ENCODE measurements at regions not wholly inside any gene's neighbourhood (a gene's known extent, or its start where the extent isn't known, plus 50 kb on each side); places are given as distances from the start of the nearest gene placed in this dataset.

GRCh38 chr11:123305601-123306375 is 110.7 kb upstream of the CLMP start:
- H3K27ac ChIP-seq (ENCODE audit: low read depth in 1 of 2, low read length in 2 of 2): no peak overlapping the region
- TF ChIP-seq FOXA1 (IDR thresholded peaks at IDR 0.05): no peak
- no peak overlapping the region for H3K4me3 ChIP-seq (ENCODE audit: low read depth in 1 of 3, low read length in 3 of 3)
- DNase-seq (ENCODE audit: low spot score): no peak
- 86% methylated on average over 10 of the region's 10 CpGs for WGBS
- H3K36me3 ChIP-seq (ENCODE audit: control insufficient read depth in 4 of 4, insufficient read depth in 3 of 4, low read depth in 1 of 4, low read length in 3 of 4): no peaks in the 10 kb centered on the region
- no peaks in the 10 kb centered on the region for H3K9me3 ChIP-seq (ENCODE audit: control insufficient read depth in 4 of 4, low read length in 3 of 4)
- H3K27me3 ChIP-seq (ENCODE audit: control insufficient read depth in 4 of 4, insufficient read depth in 4 of 4, low read length in 3 of 4): peaks cover 0 to 15% (median 2%) of the 10 kb centered on the region in 4 donors
- peaks cover 4 to 15% (median 7%) of the 10 kb centered on the region in 4 donors for H3K4me1 ChIP-seq (ENCODE audit: control insufficient read depth in 4 of 4, insufficient read depth in 4 of 4, low read length in 3 of 4)
- no peak overlapping the region for H3K9ac ChIP-seq (ENCODE audit: low read depth in 1 of 2, low read length in 2 of 2)

DNA sequence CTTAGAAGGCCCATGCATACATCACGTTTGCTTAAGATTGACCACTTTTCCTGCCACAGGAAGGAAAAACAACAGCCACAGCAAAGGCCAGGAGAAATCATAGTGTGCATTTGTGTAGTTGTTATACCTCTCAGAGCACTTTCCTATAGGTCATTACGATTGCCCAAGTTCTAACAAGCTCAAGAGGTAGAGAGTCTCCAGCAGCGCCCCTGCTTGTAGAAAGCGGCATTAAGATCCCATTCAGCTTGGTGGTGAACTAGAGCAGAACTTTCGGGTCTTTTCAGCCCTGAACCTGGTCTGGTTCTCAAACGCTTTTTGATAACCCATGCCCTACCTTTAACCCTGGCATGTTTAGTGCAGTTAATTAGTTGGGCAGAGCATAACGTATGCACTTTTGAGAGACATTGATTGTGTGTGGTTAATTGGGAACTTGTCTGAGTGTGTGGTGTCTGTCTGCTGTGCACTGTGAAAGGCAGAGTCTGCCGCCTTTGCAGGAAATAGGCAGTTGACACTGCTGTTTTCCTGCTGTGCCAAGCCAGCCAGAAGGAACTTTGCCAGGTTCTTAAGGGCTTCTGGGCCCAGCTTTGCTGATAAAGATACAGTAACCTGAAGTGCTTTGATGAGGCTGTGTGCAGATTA is 109.9 kb upstream of the CLMP start:
- WGBS: 57% methylated on average over 8 of the region's 8 CpGs
- Histone ChIP-seq H3K27me3 (ENCODE audit: control insufficient read depth in 4 of 4, insufficient read depth in 4 of 4, low read length in 3 of 4) (peaks cover 0 to 17% (median 3%) of the 10 kb centered on the region in 4 donors), H3K4me1 (ENCODE audit: control insufficient read depth in 4 of 4, insufficient read depth in 4 of 4, low read length in 3 of 4) (peaks cover 4 to 17% (median 8%) of the 10 kb centered on the region in 4 donors), H3K36me3 (ENCODE audit: control insufficient read depth in 4 of 4, insufficient read depth in 3 of 4, low read depth in 1 of 4, low read length in 3 of 4) (no peaks in the 10 kb centered on the region), H3K9me3 (ENCODE audit: control insufficient read depth in 4 of 4, low read length in 3 of 4) (no peaks in the 10 kb centered on the region), H3K27ac (ENCODE audit: low read depth in 1 of 2, low read length in 2 of 2) (no peak overlapping the region), H3K9ac (ENCODE audit: low read depth in 1 of 2, low read length in 2 of 2) (no peak overlapping the region), H3K4me3 (ENCODE audit: low read depth in 1 of 3, low read length in 3 of 3) (no peak overlapping the region)
- TF ChIP-seq FOXA1 (IDR thresholded peaks at IDR 0.05) (no peak), MAX (IDR thresholded peaks at IDR 0.05) (no peak), RXRA (IDR thresholded peaks at IDR 0.05) (no peak), HNF4A (conservative IDR thresholded peaks at IDR 0.05) (no peak), YY1 (IDR thresholded peaks at IDR 0.05) (no peak), EGR1 (IDR thresholded peaks at IDR 0.05; ENCODE audit: low read depth in 2 of 2) (no peak), HNF4G (IDR thresholded peaks at IDR 0.05) (no peak)
- DNase-seq (ENCODE audit: low spot score): no peak

GRCh38 chr11:123303924-123304323 is 108.9 kb upstream of the CLMP start:
- no peak overlapping the region for H3K4me3 ChIP-seq (ENCODE audit: low read depth in 1 of 3, low read length in 3 of 3)

More at GRCh38 chr11:123303924-123304323, 108.9 kb upstream of the CLMP start:
- Histone ChIP-seq H3K27me3 (ENCODE audit: control insufficient read depth in 4 of 4, insufficient read depth in 4 of 4, low read length in 3 of 4) (peaks cover 0 to 11% (median 3%) of the 10 kb centered on the region in 4 donors), H3K9me3 (ENCODE audit: control insufficient read depth in 4 of 4, low read length in 3 of 4) (no peaks in the 10 kb centered on the region), H3K36me3 (ENCODE audit: control insufficient read depth in 4 of 4, insufficient read depth in 3 of 4, low read depth in 1 of 4, low read length in 3 of 4) (no peaks in the 10 kb centered on the region), H3K9ac (ENCODE audit: low read depth in 1 of 2, low read length in 2 of 2) (no peak overlapping the region), H3K27ac (ENCODE audit: low read depth in 1 of 2, low read length in 2 of 2) (no peak overlapping the region), H3K4me1 (ENCODE audit: control insufficient read depth in 4 of 4, insufficient read depth in 4 of 4, low read length in 3 of 4) (peaks cover 4 to 17% (median 8%) of the 10 kb centered on the region in 4 donors)
- 73% methylated on average over 6 of the region's 6 CpGs for WGBS
- TF ChIP-seq EGR1 (IDR thresholded peaks at IDR 0.05; ENCODE audit: low read depth in 2 of 2): no peak
- no peak for TF ChIP-seq FOXA1 (IDR thresholded peaks at IDR 0.05)
- TF ChIP-seq, protein P1, sequence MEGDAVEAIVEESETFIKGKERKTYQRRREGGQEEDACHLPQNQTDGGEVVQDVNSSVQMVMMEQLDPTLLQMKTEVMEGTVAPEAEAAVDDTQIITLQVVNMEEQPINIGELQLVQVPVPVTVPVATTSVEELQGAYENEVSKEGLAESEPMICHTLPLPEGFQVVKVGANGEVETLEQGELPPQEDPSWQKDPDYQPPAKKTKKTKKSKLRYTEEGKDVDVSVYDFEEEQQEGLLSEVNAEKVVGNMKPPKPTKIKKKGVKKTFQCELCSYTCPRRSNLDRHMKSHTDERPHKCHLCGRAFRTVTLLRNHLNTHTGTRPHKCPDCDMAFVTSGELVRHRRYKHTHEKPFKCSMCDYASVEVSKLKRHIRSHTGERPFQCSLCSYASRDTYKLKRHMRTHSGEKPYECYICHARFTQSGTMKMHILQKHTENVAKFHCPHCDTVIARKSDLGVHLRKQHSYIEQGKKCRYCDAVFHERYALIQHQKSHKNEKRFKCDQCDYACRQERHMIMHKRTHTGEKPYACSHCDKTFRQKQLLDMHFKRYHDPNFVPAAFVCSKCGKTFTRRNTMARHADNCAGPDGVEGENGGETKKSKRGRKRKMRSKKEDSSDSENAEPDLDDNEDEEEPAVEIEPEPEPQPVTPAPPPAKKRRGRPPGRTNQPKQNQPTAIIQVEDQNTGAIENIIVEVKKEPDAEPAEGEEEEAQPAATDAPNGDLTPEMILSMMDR (IDR thresholded peaks at IDR 0.05; ENCODE audit: low read depth, low read length, missing input control): no peak
- no peak for TF ChIP-seq JUND (IDR thresholded peaks at IDR 0.05)
- TF ChIP-seq SP1 (IDR thresholded peaks at IDR 0.05): no peak
- TF ChIP-seq HNF4A (conservative IDR thresholded peaks at IDR 0.05): no peak
- no peak for TF ChIP-seq FOXA2 (IDR thresholded peaks at IDR 0.05)
- no peak for TF ChIP-seq MAX (IDR thresholded peaks at IDR 0.05)
- TF ChIP-seq RAD21 (IDR thresholded peaks at IDR 0.05): no peak
- TF ChIP-seq, protein P2, sequence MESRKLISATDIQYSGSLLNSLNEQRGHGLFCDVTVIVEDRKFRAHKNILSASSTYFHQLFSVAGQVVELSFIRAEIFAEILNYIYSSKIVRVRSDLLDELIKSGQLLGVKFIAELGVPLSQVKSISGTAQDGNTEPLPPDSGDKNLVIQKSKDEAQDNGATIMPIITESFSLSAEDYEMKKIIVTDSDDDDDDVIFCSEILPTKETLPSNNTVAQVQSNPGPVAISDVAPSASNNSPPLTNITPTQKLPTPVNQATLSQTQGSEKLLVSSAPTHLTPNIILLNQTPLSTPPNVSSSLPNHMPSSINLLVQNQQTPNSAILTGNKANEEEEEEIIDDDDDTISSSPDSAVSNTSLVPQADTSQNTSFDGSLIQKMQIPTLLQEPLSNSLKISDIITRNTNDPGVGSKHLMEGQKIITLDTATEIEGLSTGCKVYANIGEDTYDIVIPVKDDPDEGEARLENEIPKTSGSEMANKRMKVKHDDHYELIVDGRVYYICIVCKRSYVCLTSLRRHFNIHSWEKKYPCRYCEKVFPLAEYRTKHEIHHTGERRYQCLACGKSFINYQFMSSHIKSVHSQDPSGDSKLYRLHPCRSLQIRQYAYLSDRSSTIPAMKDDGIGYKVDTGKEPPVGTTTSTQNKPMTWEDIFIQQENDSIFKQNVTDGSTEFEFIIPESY (IDR thresholded peaks at IDR 0.05): no peak
- TF ChIP-seq TAF1 (conservative IDR thresholded peaks at IDR 0.05): no peak
- TF ChIP-seq HNF4G (IDR thresholded peaks at IDR 0.05): no peak
- TF ChIP-seq YY1 (IDR thresholded peaks at IDR 0.05): no peak
- TF ChIP-seq ATF3 (IDR thresholded peaks at IDR 0.05): no peak
- no peak for TF ChIP-seq NR2F2 (IDR thresholded peaks at IDR 0.05)
- TF ChIP-seq, protein P3, sequence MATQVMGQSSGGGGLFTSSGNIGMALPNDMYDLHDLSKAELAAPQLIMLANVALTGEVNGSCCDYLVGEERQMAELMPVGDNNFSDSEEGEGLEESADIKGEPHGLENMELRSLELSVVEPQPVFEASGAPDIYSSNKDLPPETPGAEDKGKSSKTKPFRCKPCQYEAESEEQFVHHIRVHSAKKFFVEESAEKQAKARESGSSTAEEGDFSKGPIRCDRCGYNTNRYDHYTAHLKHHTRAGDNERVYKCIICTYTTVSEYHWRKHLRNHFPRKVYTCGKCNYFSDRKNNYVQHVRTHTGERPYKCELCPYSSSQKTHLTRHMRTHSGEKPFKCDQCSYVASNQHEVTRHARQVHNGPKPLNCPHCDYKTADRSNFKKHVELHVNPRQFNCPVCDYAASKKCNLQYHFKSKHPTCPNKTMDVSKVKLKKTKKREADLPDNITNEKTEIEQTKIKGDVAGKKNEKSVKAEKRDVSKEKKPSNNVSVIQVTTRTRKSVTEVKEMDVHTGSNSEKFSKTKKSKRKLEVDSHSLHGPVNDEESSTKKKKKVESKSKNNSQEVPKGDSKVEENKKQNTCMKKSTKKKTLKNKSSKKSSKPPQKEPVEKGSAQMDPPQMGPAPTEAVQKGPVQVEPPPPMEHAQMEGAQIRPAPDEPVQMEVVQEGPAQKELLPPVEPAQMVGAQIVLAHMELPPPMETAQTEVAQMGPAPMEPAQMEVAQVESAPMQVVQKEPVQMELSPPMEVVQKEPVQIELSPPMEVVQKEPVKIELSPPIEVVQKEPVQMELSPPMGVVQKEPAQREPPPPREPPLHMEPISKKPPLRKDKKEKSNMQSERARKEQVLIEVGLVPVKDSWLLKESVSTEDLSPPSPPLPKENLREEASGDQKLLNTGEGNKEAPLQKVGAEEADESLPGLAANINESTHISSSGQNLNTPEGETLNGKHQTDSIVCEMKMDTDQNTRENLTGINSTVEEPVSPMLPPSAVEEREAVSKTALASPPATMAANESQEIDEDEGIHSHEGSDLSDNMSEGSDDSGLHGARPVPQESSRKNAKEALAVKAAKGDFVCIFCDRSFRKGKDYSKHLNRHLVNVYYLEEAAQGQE (IDR thresholded peaks at IDR 0.05): no peak
- no peak for DNase-seq (ENCODE audit: low spot score)
